K562 (cell line): ENCODE measurements at regions not wholly inside any gene's neighbourhood (a gene's known extent, or its start where the extent isn't known, plus 50 kb on each side); places are given as distances from the start of the nearest gene placed in this dataset.

ENCODE experiments used
- ATAC-seq: fragments of 200-7000 bp; cut with Tn5 transposase; 3 replicates; pipeline ENCODE4 v1.9.1; 2020; ENCODE audit warnings: moderate library complexity
- BruUV-seq: library from RNA; stranded (reverse); fragments of 400-500 nt; replicated peaks from 2 replicates; lab custom pipeline; 2021; lab: Mats Ljungman, UMichigan
- CTCF ChIA-PET: fragments of 300-600 bp; formaldehyde crosslinking; extraction: SDS; loops from one replicate; lab custom pipeline; 2021; ENCODE audit warnings: low intra/inter-chr PET ratio; lab: Yijun Ruan, JAX
- POLR2A ChIA-PET: fragments of 300-600, 350-650 bp; sonication (Branson Sonifier 250); formaldehyde crosslinking; extraction: SDS; loops from one replicate; lab custom pipeline; 2021; ENCODE audit warnings: antibody characterized with exemption, inconsistent platforms; lab: Yijun Ruan, JAX
- DNase-seq, 4 experiments: peaks; one replicate each; pipeline versions ENCODE4 v3.0.0 to v3.0.0-alpha.2; 2011 to 2018; ENCODE audit warnings: low spot score in 3 of 4, mixed read lengths in 3 of 4; ENCODE audit errors: extremely low read depth in 1 of 4
- FAIRE-seq: peaks from 2 replicates; lab custom pipeline; 2011; peaks lifted over from hg19 to GRCh38; lab: Jason Lieb, UNC
- H2AFZ ChIP-seq: 2 replicates; pipeline ENCODE4 v1.6.0; 2011; ENCODE audit warnings: low read depth, low read length, control low read depth, inconsistent platforms
- H3K27ac ChIP-seq: fragments of 200-600 bp; 3 replicates; pipeline ENCODE4 v1.8.0; 2011; ENCODE audit warnings: low read depth, mild to moderate bottlenecking, control low read depth, inconsistent platforms, low read length, moderate library complexity, mixed read lengths; ENCODE audit errors: extremely low read depth
- H3K27me3 ChIP-seq, 2 experiments: fragments of 300-600 bp in 1 of 2; 2 replicates in 1 of 2; 3 replicates in 1 of 2; pipeline versions ENCODE4 v1.6.0 to v1.8.0; 2011; ENCODE audit warnings: inconsistent platforms in 2 of 2, low read length in 2 of 2, mild to moderate bottlenecking in 1 of 2, mixed read lengths in 1 of 2, moderate library complexity in 1 of 2; ENCODE audit not compliant: control insufficient read depth in 2 of 2, insufficient read depth in 2 of 2
- H3K36me3 ChIP-seq: fragments of 300-600 bp; 3 replicates; pipeline ENCODE4 v1.8.0; 2011; ENCODE audit warnings: mild to moderate bottlenecking, low read length, inconsistent platforms; ENCODE audit not compliant: control insufficient read depth, insufficient read depth
- H3K4me1 ChIP-seq, 2 experiments: fragments of 200-600 bp in 1 of 2; replicated peaks in 1 of 2; 2 replicates in 1 of 2; 3 replicates in 1 of 2; pipeline versions ENCODE4 v1.5.1 to v1.8.0; 2011; ENCODE audit warnings: inconsistent platforms in 2 of 2, low read length in 2 of 2, mild to moderate bottlenecking in 1 of 2, mixed read lengths in 1 of 2, moderate library complexity in 1 of 2; ENCODE audit not compliant: control insufficient read depth in 2 of 2, insufficient read depth in 2 of 2
- H3K4me2 ChIP-seq: 2 replicates; pipeline ENCODE4 v1.6.1; 2011; ENCODE audit warnings: low read length, control low read depth, inconsistent platforms, mixed read lengths; ENCODE audit not compliant: insufficient read depth
- H3K4me3 ChIP-seq: fragments of 200-600 bp; sonication (generic), shearing (Covaris generic); 2 replicates; pipeline ENCODE4 v1.5.1; 2016; ENCODE audit warnings: control low read depth, inconsistent platforms
- H3K79me2 ChIP-seq: fragments of 200-600 bp; 3 replicates; pipeline ENCODE4 v1.8.0; 2011; ENCODE audit warnings: low read length, inconsistent platforms; ENCODE audit not compliant: control insufficient read depth, insufficient read depth
- H3K9ac ChIP-seq, 2 experiments: 2 replicates each; pipeline versions ENCODE4 v1.6.0 to v1.6.1; 2011; ENCODE audit warnings: low read depth in 2 of 2, low read length in 2 of 2, control low read depth in 1 of 2, inconsistent platforms in 1 of 2, mild to moderate bottlenecking in 1 of 2, mixed read lengths in 1 of 2; ENCODE audit not compliant: insufficient read depth in 1 of 2
- H3K9me1 ChIP-seq: one replicate; pipeline ENCODE4 v1.6.0; 2011; ENCODE audit warnings: inconsistent platforms, mild to moderate bottlenecking, low read length, moderate library complexity; ENCODE audit not compliant: control insufficient read depth, insufficient read depth
- H3K9me3 ChIP-seq: replicated peaks from 2 replicates; pipeline ENCODE4 v1.5.1; 2011; ENCODE audit warnings: low read depth, low read length, inconsistent platforms; ENCODE audit not compliant: control insufficient read depth, insufficient read depth
- H4K20me1 ChIP-seq: replicated peaks from 2 replicates; pipeline ENCODE4 v1.6.1; 2011; ENCODE audit warnings: low read length, inconsistent platforms, mixed read lengths; ENCODE audit not compliant: control insufficient read depth, insufficient read depth
- ARHGAP35 ChIP-seq: fragments of 450-650 bp; IDR thresholded peaks from 2 replicates; pipeline ENCODE4 v1.6.1; 2018; ENCODE audit not compliant: partially characterized antibody
- BCLAF1 ChIP-seq, 2 experiments: fragments of 450-650 bp in 1 of 2; IDR thresholded peaks; 2 replicates each; pipeline ENCODE4 v1.6.1; 2011 to 2017; ENCODE audit warnings: low read depth in 2 of 2, antibody characterized with exemption in 1 of 2, borderline replicate concordance in 1 of 2, low read length in 1 of 2, mild to moderate bottlenecking in 1 of 2, mixed read lengths in 1 of 2; ENCODE audit not compliant: control insufficient read depth in 1 of 2
- CREB1 ChIP-seq, 2 experiments: sonication (generic) in 1 of 2; formaldehyde crosslinking in 1 of 2; IDR thresholded peaks; 2 replicates each; pipeline versions ENCODE4 v1.6.1 to v1.8.0; 2012 to 2022; ENCODE audit warnings: inconsistent platforms in 1 of 2, mild to moderate bottlenecking in 1 of 2, missing genetic modification reagents in 1 of 2, moderate library complexity in 1 of 2
- DNMT1 ChIP-seq: fragments of 450-650 bp; IDR thresholded peaks from 2 replicates; pipeline ENCODE4 v1.6.1; 2016; ENCODE audit warnings: antibody characterized with exemption, mild to moderate bottlenecking
- FOSL1 ChIP-seq: fragments of 200-800 bp; sonication (Bioruptor generic); conservative IDR thresholded peaks from 2 replicates; pipeline ENCODE4 v1.6.1; 2016; ENCODE audit warnings: missing genetic modification characterization, missing compliant biosample characterization
- GABPB2 ChIP-seq: fragments of 250-450 bp; sonication (Bioruptor Pico); conservative IDR thresholded peaks from 2 replicates; pipeline ENCODE4 v1.5.1; 2021; ENCODE audit warnings: mild to moderate bottlenecking
- HMG20A ChIP-seq: fragments of 450-650 bp; formaldehyde crosslinking; conservative IDR thresholded peaks from 2 replicates; pipeline ENCODE4 v1.4.0; 2020; ENCODE audit warnings: mild to moderate bottlenecking, mixed read lengths
- MAX ChIP-seq: sonication (generic); formaldehyde crosslinking; IDR thresholded peaks from 2 replicates; pipeline ENCODE4 v1.9.0; 2022; ENCODE audit warnings: mild to moderate bottlenecking, missing genetic modification reagents
- NFE2 ChIP-seq: IDR thresholded peaks from 2 replicates; pipeline ENCODE4 v1.6.1; 2014; ENCODE audit warnings: antibody characterized with exemption, low read depth
- TBL1XR1 ChIP-seq, 2 experiments: IDR thresholded peaks; 2 replicates each; pipeline ENCODE4 v1.6.1; 2012; ENCODE audit warnings: improper control_type of control experiment in 2 of 2, low read length in 2 of 2, mild to moderate bottlenecking in 1 of 2
- ZBTB12 ChIP-seq: fragments of 250-450 bp; sonication (Bioruptor Pico); IDR thresholded peaks from 2 replicates; pipeline ENCODE4 v1.4.0; 2020
- ZNF134 ChIP-seq: fragments of 250-450 bp; sonication (Bioruptor Pico); conservative IDR thresholded peaks from 2 replicates; pipeline ENCODE4 v1.4.0; 2020
- WGBS: fragments of 100-300 bp; shearing (Covaris generic); methylation state at CpG from one replicate; pipeline ENCODE4 v1.1.6; 2016; ENCODE audit warnings: low coverage, mixed read lengths; ENCODE audit not compliant: insufficient coverage; ENCODE audit errors: missing lambda C conversion rate; 5-methylcytosine and 5-hydroxymethylcytosine counted together
- in situ Hi-C: fragments of 300-500 bp; cut with MboI; formaldehyde crosslinking; loops from 4 replicates; pipeline ENCODE4 v1.15.0; 2018; ENCODE audit warnings: inconsistent platforms, mixed read lengths
- intact Hi-C: fragments of 100-400 bp; cut with micrococcal nuclease; formaldehyde crosslinking; loops from 2 replicates; pipeline ENCODE4 v1.14.2; 2022

GRCh38 chr1:199020904-199021303, 382.1 kb downstream of the PTPRC start (continued):
- no peak for TF ChIP-seq BCLAF1 (IDR thresholded peaks at IDR 0.05; ENCODE audit: borderline replicate concordance in 1 of 2, control insufficient read depth in 1 of 2, low read depth in 2 of 2, low read length in 1 of 2)
- TF ChIP-seq MAX (CRISPR knock-in tag) = no peak

- TF ChIP-seq ZBTB12 = no peak
- no peak for TF ChIP-seq CREB1 (IDR thresholded peaks at IDR 0.05)
- TF ChIP-seq CREB1 (CRISPR knock-in tag; IDR thresholded peaks at IDR 0.05) = no peak
- no peak for TF ChIP-seq DNMT1
- no peak for TF ChIP-seq FOSL1 (tag)
- TF ChIP-seq ARHGAP35 = no peak
- no peak for TF ChIP-seq GABPB2 (CRISPR knock-in tag)
- no peak for TF ChIP-seq NFE2
- no peak for TF ChIP-seq ZNF134
- TF ChIP-seq TBL1XR1 (IDR thresholded peaks at IDR 0.05; ENCODE audit: low read length in 2 of 2) = no peak
- no peak for TF ChIP-seq HMG20A (CRISPR knock-in tag)
- Histone ChIP-seq H3K9ac (no peak overlapping the region), H3K79me2 (no peaks in the 10 kb centered on the region), H4K20me1 (no peaks in the 10 kb centered on the region), H2AFZ (no peak overlapping the region), H3K36me3 (no peaks in the 10 kb centered on the region), H3K4me1 (no peaks in the 10 kb centered on the region), H3K4me2 (no peak overlapping the region), H3K9me1 (no peaks in the 10 kb centered on the region), H3K9me3 (no peaks in the 10 kb centered on the region), H3K27me3 (no peaks in the 10 kb centered on the region), H3K4me3 (no peak overlapping the region), H3K27ac (no peak overlapping the region)
- in situ Hi-C loops (no loop called here), intact Hi-C loops (no loop called here)
- ATAC-seq = no peak
- no TSS peak for BruUV-seq
- CTCF ChIA-PET = no interaction called here
- POLR2A ChIA-PET = interaction anchor here (0.6 kb wide), 1 partner anchor 684 kb away, joined by 3 read pairs; no protein-coding TSS in a partner anchor
- whole genome bisulfite sequencing = 0% methylated on average over 2 of the region's 2 CpGs
- DNase-seq = no peak
- no peak for FAIRE-seq
Observed at GRCh38 chr1:199029401-199029800, 390.6 kb downstream of the PTPRC start.
